ENCODE measurements at regions not wholly inside any gene's neighbourhood (a gene's known extent, or its start where the extent isn't known, plus 50 kb on each side); places are given as distances from the start of the nearest gene placed in this dataset.

DNA sequence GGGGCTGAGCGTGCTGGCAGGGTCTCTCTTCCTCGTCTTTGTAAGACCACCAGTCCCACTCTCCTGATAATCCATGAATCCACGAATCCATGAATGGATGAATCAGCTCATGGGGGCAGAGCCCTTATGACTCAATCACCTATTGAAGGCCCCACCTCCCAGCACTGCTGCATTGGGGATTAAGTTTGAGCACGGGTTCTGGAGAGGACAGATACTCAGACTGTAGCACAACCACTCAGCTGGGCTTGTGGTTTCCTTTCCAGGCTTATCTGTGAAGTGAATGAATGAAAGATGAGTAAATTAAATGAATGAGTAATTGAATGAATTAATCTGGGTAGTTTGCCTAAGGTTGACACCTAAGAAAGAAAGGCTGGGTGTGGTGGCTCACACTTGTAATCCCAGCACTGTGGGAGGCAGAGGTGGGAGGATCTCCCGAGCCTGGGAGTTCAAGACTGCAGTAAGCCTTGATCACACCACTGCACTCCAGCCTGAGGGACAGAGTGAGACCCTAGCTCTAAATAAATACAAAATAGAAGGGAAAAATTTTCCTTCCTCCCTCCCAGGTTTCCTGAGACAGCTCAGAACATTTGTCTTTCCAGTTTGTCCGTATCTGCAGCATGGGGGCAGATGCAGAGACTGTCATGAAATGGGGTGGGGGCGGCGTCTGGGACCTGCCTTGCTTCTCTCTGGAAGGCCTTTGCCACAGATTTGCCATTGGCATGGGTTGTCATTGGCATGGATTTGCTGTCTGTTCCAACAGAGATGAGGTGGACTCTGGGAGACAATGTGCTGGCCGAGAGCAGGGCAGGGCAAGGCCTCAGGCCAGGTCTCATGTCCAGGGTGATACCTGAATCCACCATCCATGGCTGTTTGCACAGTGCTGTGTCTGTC lies 187.7 kb upstream of the C1orf174 start:
- Mint-ChIP-seq H3K9me3 (ENCODE audit: unreplicated experiment) (peaks cover 23% of the 10 kb centered on the region), H3K4me3 (ENCODE audit: unreplicated experiment) (no peak overlapping the region), H3K4me1 (ENCODE audit: unreplicated experiment) (no peaks in the 10 kb centered on the region), H3K27me3 (ENCODE audit: unreplicated experiment) (peaks cover 12% of the 10 kb centered on the region), H3K36me3 (ENCODE audit: low read depth, unreplicated experiment) (peaks cover 2% of the 10 kb centered on the region), H3K27ac (ENCODE audit: unreplicated experiment) (no peak overlapping the region)
- TF ChIP-seq, protein P1, sequence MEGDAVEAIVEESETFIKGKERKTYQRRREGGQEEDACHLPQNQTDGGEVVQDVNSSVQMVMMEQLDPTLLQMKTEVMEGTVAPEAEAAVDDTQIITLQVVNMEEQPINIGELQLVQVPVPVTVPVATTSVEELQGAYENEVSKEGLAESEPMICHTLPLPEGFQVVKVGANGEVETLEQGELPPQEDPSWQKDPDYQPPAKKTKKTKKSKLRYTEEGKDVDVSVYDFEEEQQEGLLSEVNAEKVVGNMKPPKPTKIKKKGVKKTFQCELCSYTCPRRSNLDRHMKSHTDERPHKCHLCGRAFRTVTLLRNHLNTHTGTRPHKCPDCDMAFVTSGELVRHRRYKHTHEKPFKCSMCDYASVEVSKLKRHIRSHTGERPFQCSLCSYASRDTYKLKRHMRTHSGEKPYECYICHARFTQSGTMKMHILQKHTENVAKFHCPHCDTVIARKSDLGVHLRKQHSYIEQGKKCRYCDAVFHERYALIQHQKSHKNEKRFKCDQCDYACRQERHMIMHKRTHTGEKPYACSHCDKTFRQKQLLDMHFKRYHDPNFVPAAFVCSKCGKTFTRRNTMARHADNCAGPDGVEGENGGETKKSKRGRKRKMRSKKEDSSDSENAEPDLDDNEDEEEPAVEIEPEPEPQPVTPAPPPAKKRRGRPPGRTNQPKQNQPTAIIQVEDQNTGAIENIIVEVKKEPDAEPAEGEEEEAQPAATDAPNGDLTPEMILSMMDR (IDR thresholded peaks at IDR 0.05; ENCODE audit: unreplicated experiment), result no peak
- DNase-seq (ENCODE audit: low spot score), result no peak

DNA sequence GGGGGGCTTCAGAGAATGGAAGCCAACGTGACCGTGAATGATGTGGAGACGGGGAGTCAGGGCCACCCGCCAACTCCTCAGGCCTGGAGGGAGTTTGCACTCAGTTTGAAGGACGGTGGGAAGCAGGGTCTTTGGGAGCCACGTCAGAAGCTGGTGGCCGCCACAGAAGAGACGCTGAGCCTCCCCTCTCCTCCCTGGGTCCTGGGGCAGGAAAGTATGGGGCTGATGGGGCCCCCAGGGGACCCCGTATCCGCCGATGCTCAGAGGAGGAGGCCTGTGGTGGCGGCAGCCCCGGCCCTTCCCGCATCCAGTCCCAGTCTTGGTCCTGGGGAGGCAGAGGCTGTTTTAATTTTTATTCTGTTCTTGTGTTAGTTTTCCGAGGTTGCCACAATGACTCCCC lies 188.6 kb upstream of the C1orf174 start:
- peaks cover 18% of the 10 kb centered on the region for H3K27me3 Mint-ChIP-seq (ENCODE audit: unreplicated experiment)
- H3K27ac Mint-ChIP-seq (ENCODE audit: unreplicated experiment), result no peak overlapping the region
- peaks cover 30% of the 10 kb centered on the region for H3K9me3 Mint-ChIP-seq (ENCODE audit: unreplicated experiment)
- peaks cover 4% of the 10 kb centered on the region for H3K36me3 Mint-ChIP-seq (ENCODE audit: low read depth, unreplicated experiment)
- no peaks in the 10 kb centered on the region for H3K4me1 Mint-ChIP-seq (ENCODE audit: unreplicated experiment)
- DNase-seq (ENCODE audit: low spot score), result no peak
- TF ChIP-seq, protein P1 (IDR thresholded peaks at IDR 0.05; ENCODE audit: unreplicated experiment), result no peak
- no peak overlapping the region for H3K4me3 Mint-ChIP-seq (ENCODE audit: unreplicated experiment)

DNA sequence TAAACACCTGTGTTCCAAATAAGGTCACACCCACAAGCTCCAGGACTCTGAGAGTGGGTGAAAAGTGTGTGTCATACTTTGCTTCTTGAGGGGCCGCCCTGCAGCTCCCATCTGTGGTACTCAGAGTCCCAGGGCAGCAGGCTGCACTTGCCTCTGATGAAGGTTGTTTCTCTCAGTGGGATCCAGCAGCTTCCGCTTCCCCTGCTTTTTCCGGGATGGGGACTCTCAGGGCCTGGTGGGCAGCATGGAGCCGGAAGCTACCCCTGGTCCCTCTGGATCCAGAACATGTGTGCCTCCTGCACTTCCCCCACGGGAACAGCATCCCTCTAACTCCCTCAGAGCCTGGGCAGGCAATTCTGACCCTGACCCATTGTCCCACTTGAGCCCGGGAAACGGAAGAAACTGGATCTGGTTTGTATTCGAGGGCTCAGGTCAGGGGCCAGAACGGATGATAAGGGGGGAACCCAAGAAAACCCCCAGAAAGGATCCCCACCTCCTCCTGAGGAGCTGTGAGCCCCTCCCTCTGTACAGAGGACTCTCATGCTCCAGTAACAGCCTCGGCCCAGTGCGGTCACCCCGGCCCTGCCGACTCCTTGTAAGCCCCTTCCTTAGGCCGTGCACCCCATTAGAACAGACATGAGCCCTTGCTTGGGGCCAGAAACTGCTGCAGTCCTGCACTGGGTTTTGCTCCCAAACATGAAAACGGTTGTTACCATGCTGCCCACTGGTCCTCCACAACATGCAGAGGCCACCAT lies 189.5 kb upstream of the C1orf174 start:
- peaks cover 18% of the 10 kb centered on the region for H3K27me3 Mint-ChIP-seq (ENCODE audit: unreplicated experiment)
- no peak for DNase-seq (ENCODE audit: low spot score)
- H3K36me3 Mint-ChIP-seq (ENCODE audit: low read depth, unreplicated experiment), result peaks cover 4% of the 10 kb centered on the region
- no peak overlapping the region for H3K4me3 Mint-ChIP-seq (ENCODE audit: unreplicated experiment)
- peaks cover 26% of the 10 kb centered on the region for H3K9me3 Mint-ChIP-seq (ENCODE audit: unreplicated experiment)
- no peaks in the 10 kb centered on the region for H3K4me1 Mint-ChIP-seq (ENCODE audit: unreplicated experiment)
- TF ChIP-seq, protein P1 (IDR thresholded peaks at IDR 0.05; ENCODE audit: unreplicated experiment), result no peak
- no peak overlapping the region for H3K27ac Mint-ChIP-seq (ENCODE audit: unreplicated experiment)

DNA sequence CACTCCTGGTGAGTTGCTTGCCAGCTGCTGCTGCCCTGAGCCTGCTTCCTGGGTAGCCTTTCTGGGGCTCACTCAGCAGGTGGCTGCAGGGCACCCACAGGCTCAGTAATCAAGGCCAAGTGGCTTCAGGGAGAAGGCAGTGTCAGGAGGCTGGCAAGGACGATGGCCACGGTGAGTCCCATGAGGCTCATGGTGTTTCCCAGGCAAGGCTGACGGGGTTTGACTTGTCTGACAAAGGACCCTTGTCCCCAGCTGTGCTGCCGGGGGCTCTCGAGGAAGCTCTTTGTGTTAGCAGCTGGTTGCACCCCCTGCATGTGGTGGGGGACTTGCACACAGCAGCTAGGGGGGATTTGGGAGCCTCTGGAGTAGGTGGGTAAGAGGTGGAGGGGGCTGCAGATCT lies 190.5 kb upstream of the C1orf174 start:
- H3K4me1 Mint-ChIP-seq (ENCODE audit: unreplicated experiment), result no peaks in the 10 kb centered on the region
- H3K4me3 Mint-ChIP-seq (ENCODE audit: unreplicated experiment), result no peak overlapping the region
- DNase-seq (ENCODE audit: low spot score), result no peak

More for the DNA sequence above, 190.5 kb upstream of the C1orf174 start:
- Mint-ChIP-seq H3K9me3 (ENCODE audit: unreplicated experiment) (peaks cover 22% of the 10 kb centered on the region), H3K27ac (ENCODE audit: unreplicated experiment) (no peak overlapping the region), H3K27me3 (ENCODE audit: unreplicated experiment) (peaks cover 18% of the 10 kb centered on the region), H3K36me3 (ENCODE audit: low read depth, unreplicated experiment) (peaks cover 4% of the 10 kb centered on the region)
- TF ChIP-seq, protein P1 (IDR thresholded peaks at IDR 0.05; ENCODE audit: unreplicated experiment), result no peak
